ENCODE measurements at regions not wholly inside any gene's neighbourhood (a gene's known extent, or its start where the extent isn't known, plus 50 kb on each side); places are given as distances from the start of the nearest gene placed in this dataset.
"Not testable (repeated sequence)": the region's sequence is repeated elsewhere in the genome, so short reads cannot be mapped to it uniquely, and the experiment has no call there.

- FAIRE-seq = not testable (repeated sequence)
Observed at GRCh38 chr3:153933481-153933880, 187.7 kb upstream of the ARHGEF26 start.

GRCh38 chr3:153944084-153944483 lies 177.1 kb upstream of the ARHGEF26 start:
- no peak for FAIRE-seq

- no peak for FAIRE-seq
Observed at GRCh38 chr3:153951276-153951675, 169.9 kb upstream of the ARHGEF26 start.

GRCh38 chr3:153952091-153952490 lies 169.1 kb upstream of the ARHGEF26 start:
- no peak for FAIRE-seq

GRCh38 chr3:153956613-153957012 lies 164.6 kb upstream of the ARHGEF26 start:
- FAIRE-seq = no peak

GRCh38 chr3:153957421-153957820 lies 163.8 kb upstream of the ARHGEF26 start:
- FAIRE-seq = no peak

GRCh38 chr3:153958635-153959595 lies 162.3 kb upstream of the ARHGEF26 start:
- no peak for FAIRE-seq

GRCh38 chr3:153960458-153961074 lies 160.6 kb upstream of the ARHGEF26 start:
- no peak for FAIRE-seq

- FAIRE-seq = no peak
Observed at GRCh38 chr3:153961494-153961893, 159.7 kb upstream of the ARHGEF26 start.

GRCh38 chr3:153963012-153963411 lies 158.2 kb upstream of the ARHGEF26 start:
- FAIRE-seq = no peak

- no peak for FAIRE-seq
Observed at GRCh38 chr3:153967260-153967659, 153.9 kb upstream of the ARHGEF26 start.

- no peak for FAIRE-seq
Observed at GRCh38 chr3:153970047-153970446, 151.1 kb upstream of the ARHGEF26 start.

- peak; percentile 48 for FAIRE-seq
Observed at GRCh38 chr3:153970741-153971347, 150.3 kb upstream of the ARHGEF26 start.

- no peak for FAIRE-seq
Observed at GRCh38 chr3:153972862-153973261, 148.3 kb upstream of the ARHGEF26 start.

GRCh38 chr3:153973722-153974265 lies 147.4 kb upstream of the ARHGEF26 start:
- FAIRE-seq = no peak

GRCh38 chr3:153974614-153975013 lies 146.6 kb upstream of the ARHGEF26 start:
- no peak for FAIRE-seq

- peak; percentile 43 for FAIRE-seq
Observed at GRCh38 chr3:153976891-153977554, 144.2 kb upstream of the ARHGEF26 start.

- FAIRE-seq = no peak
Observed at GRCh38 chr3:153978006-153978405, 143.2 kb upstream of the ARHGEF26 start.

GRCh38 chr3:153979418-153980251 lies 141.6 kb upstream of the ARHGEF26 start:
- FAIRE-seq = no peak

- FAIRE-seq = no peak
Observed at GRCh38 chr3:153980252-153980590, 141.0 kb upstream of the ARHGEF26 start.

- FAIRE-seq = not testable (repeated sequence)
Observed at GRCh38 chr3:153997364-153997763, 123.8 kb upstream of the ARHGEF26 start.

GRCh38 chr3:154003649-154004048 lies 117.5 kb upstream of the ARHGEF26 start:
- no peak for FAIRE-seq

All from endometrium (tissue), 2 donors.